HepG2 (cell line): ENCODE measurements at regions not wholly inside any gene's neighbourhood (a gene's known extent, or its start where the extent isn't known, plus 50 kb on each side); places are given as distances from the start of the nearest gene placed in this dataset.

Source experiments
- ATAC-seq: fragments of 200-7000 bp; cut with Tn5 transposase; 3 replicates; pipeline ENCODE4 v1.9.1; 2020; ENCODE audit warnings: mild to moderate bottlenecking, moderate library complexity
- BruUV-seq: library from RNA; stranded (reverse); fragments of 400-500 nt; replicated peaks from 2 replicates; lab custom pipeline; 2021; lab: Mats Ljungman, UMichigan
- CTCF ChIA-PET: fragments of 300-600 bp; formaldehyde crosslinking; extraction: SDS; loops from one replicate; lab custom pipeline; 2021; ENCODE audit warnings: low total read pairs, inconsistent platforms, low intra/inter-chr PET ratio; lab: Yijun Ruan, JAX
- POLR2A ChIA-PET: fragments of 350-600 bp; sonication (Branson Sonifier 250); formaldehyde crosslinking; loops from one replicate; lab custom pipeline; 2020; ENCODE audit warnings: antibody characterized with exemption, inconsistent platforms; lab: Yijun Ruan, JAX
- DNase-seq: peaks from one replicate; pipeline ENCODE4 v3.0.0-alpha.2; 2015; ENCODE audit warnings: low spot score
- FAIRE-seq: peaks from 3 replicates; lab custom pipeline; 2011; peaks lifted over from hg19 to GRCh38; lab: Jason Lieb, UNC
- H2AFZ ChIP-seq: one replicate; pipeline ENCODE4 v1.6.1; 2011; ENCODE audit warnings: low read length, inconsistent platforms
- H3K27ac ChIP-seq: fragments of 300-600 bp; 3 replicates; pipeline ENCODE4 v1.8.0; 2011; ENCODE audit warnings: mixed run types, mild to moderate bottlenecking, mixed read lengths, low read length, inconsistent platforms; ENCODE audit not compliant: insufficient read depth; ENCODE audit errors: extremely low read length
- H3K27me3 ChIP-seq, 2 experiments: fragments of 200-600 bp in 1 of 2; 2 replicates in 1 of 2; 3 replicates in 1 of 2; pipeline versions ENCODE4 v1.6.0 to v1.8.0; 2011; ENCODE audit warnings: low read length in 2 of 2, mild to moderate bottlenecking in 2 of 2, moderate library complexity in 2 of 2, inconsistent platforms in 1 of 2; ENCODE audit not compliant: insufficient read depth in 2 of 2, control insufficient read depth in 1 of 2
- H3K36me3 ChIP-seq, 2 experiments: fragments of 200-600 bp in 1 of 2; replicated peaks in 1 of 2; 2 replicates in 1 of 2; 3 replicates in 1 of 2; pipeline versions ENCODE4 v1.5.1 to v1.8.0; 2011; ENCODE audit warnings: low read length in 2 of 2, inconsistent platforms in 1 of 2; ENCODE audit not compliant: insufficient read depth in 2 of 2, control insufficient read depth in 1 of 2
- H3K4me1 ChIP-seq: 2 replicates; pipeline ENCODE4 v1.5.1; 2012; ENCODE audit warnings: low read length, inconsistent platforms; ENCODE audit not compliant: insufficient read depth
- H3K4me2 ChIP-seq: 2 replicates; pipeline ENCODE4 v1.6.0; 2011; ENCODE audit warnings: low read depth, low read length, inconsistent platforms
- H3K4me3 ChIP-seq, 3 experiments: fragments of 200-600 bp in 1 of 3; sonication (generic), shearing (Covaris generic) in 1 of 3; replicated peaks in 1 of 3; 2 replicates each; pipeline ENCODE4 v1.5.1; 2011 to 2016; ENCODE audit warnings: low read length in 3 of 3, inconsistent platforms in 2 of 3, low read depth in 2 of 3, mild to moderate bottlenecking in 2 of 3, control low read depth in 1 of 3, mixed read lengths in 1 of 3; ENCODE audit not compliant: insufficient read depth in 1 of 3
- H3K79me2 ChIP-seq: one replicate; pipeline ENCODE4 v1.6.1; 2011; ENCODE audit warnings: low read length, inconsistent platforms; ENCODE audit not compliant: insufficient read depth
- H3K9ac ChIP-seq: 2 replicates; pipeline ENCODE4 v1.6.0; 2011; ENCODE audit warnings: mild to moderate bottlenecking, low read depth, low read length, inconsistent platforms; ENCODE audit not compliant: insufficient read depth
- H3K9me3 ChIP-seq: 2 replicates; pipeline ENCODE4 v1.5.1; 2012; ENCODE audit warnings: mild to moderate bottlenecking, low read length
- H4K20me1 ChIP-seq: 2 replicates; pipeline ENCODE4 v1.6.0; 2011; ENCODE audit warnings: inconsistent platforms, mild to moderate bottlenecking, low read length, moderate library complexity; ENCODE audit not compliant: insufficient read depth
- CBFB ChIP-seq: sonication (generic); formaldehyde crosslinking; IDR thresholded peaks from 2 replicates; pipeline ENCODE4 v1.4.0; 2020; ENCODE audit warnings: missing genetic modification reagents
- DMTF1 ChIP-seq: sonication (generic); formaldehyde crosslinking; IDR thresholded peaks from 2 replicates; pipeline ENCODE4 v1.4.0; 2020; ENCODE audit warnings: mild to moderate bottlenecking, missing genetic modification reagents
- HNF1A ChIP-seq, 2 experiments: sonication (generic) in 1 of 2; formaldehyde crosslinking in 1 of 2; IDR thresholded peaks; 2 replicates each; pipeline versions ENCODE4 v1.4.0 to v1.6.1; 2016 to 2020; ENCODE audit warnings: borderline replicate concordance in 1 of 2, low read depth in 1 of 2, mild to moderate bottlenecking in 1 of 2, missing genetic modification reagents in 1 of 2
- MBNL3 ChIP-seq: fragments of 250-450 bp; sonication (Bioruptor Pico); conservative IDR thresholded peaks from 2 replicates; pipeline ENCODE4 v1.8.0; 2022; ENCODE audit warnings: mild to moderate bottlenecking, inconsistent platforms
- POLR2AphosphoS2 ChIP-seq: IDR thresholded peaks from 2 replicates; pipeline ENCODE4 v1.6.1; 2011; ENCODE audit warnings: low read depth, low read length, improper control_type of control experiment
- RFXANK ChIP-seq: IDR thresholded peaks from 2 replicates; pipeline ENCODE4 v1.6.1; 2016
- ZFP37 ChIP-seq: sonication (generic); formaldehyde crosslinking; IDR thresholded peaks from 2 replicates; pipeline ENCODE4 v1.4.0; 2020; ENCODE audit warnings: missing genetic modification reagents, borderline replicate concordance
- ZNF235 ChIP-seq: sonication (generic); formaldehyde crosslinking; IDR thresholded peaks from 2 replicates; pipeline ENCODE4 v1.8.1; 2023; ENCODE audit warnings: mild to moderate bottlenecking, missing genetic modification reagents, borderline replicate concordance
- ZNF275 ChIP-seq: sonication (generic); formaldehyde crosslinking; IDR thresholded peaks from 2 replicates; pipeline ENCODE4 v1.8.0; 2022; ENCODE audit warnings: missing genetic modification reagents, mild to moderate bottlenecking, inconsistent platforms, borderline replicate concordance
- ZNF432 ChIP-seq: sonication (generic); formaldehyde crosslinking; IDR thresholded peaks from 2 replicates; pipeline ENCODE4 v1.5.0; 2020; ENCODE audit warnings: missing genetic modification reagents, mild to moderate bottlenecking, borderline replicate concordance
- WGBS: methylation state at CpG from one replicate; pipeline ENCODE4 v1.1.6; 2017; ENCODE audit warnings: low lambda C conversion rate; 5-methylcytosine and 5-hydroxymethylcytosine counted together
- in situ Hi-C: cut with HindIII; loops from 2 replicates; pipeline ENCODE4 v1.10.0; 2017; ENCODE audit warnings: low pct_unique_long_range_greater_than_20kb; ENCODE audit not compliant: extremely low pct_ligation_motif_present
- intact Hi-C: fragments of 100-400 bp; cut with micrococcal nuclease; formaldehyde crosslinking; loops from one replicate; pipeline ENCODE4 v1.10.0; 2022; ENCODE audit not compliant: unreplicated experiment

- FAIRE-seq: no peak
- no peak for TF ChIP-seq ZNF235 (CRISPR knock-in tag)
- no peak for TF ChIP-seq ZFP37
- TF ChIP-seq, all 625 proteins: peak for 0
- no peaks in the 10 kb centered on the region for H4K20me1 ChIP-seq
- CTCF ChIA-PET: no interaction called here
- ATAC-seq (no peak), DNase-seq (no peak)
- H3K79me2 ChIP-seq: no peaks in the 10 kb centered on the region
- in situ Hi-C loops (no loop called here), intact Hi-C loops (no loop called here)
- H3K9ac ChIP-seq: no peak overlapping the region
- H2AFZ ChIP-seq: no peak overlapping the region
- no TSS peak for BruUV-seq
- no peaks in the 10 kb centered on the region for H3K27me3 ChIP-seq
- H3K4me2 ChIP-seq: no peak overlapping the region
- POLR2A ChIA-PET: no interaction called here
- no peak overlapping the region for H3K27ac ChIP-seq
- no peaks in the 10 kb centered on the region for H3K36me3 ChIP-seq
- H3K9me3 ChIP-seq: no peaks in the 10 kb centered on the region
- WGBS: 78% methylated on average over 9 of the region's 9 CpGs
- peaks cover 5% of the 10 kb centered on the region; the same call in 1 of the 2 replicates for H3K4me1 ChIP-seq
- no peak overlapping the region for H3K4me3 ChIP-seq
These were observed 429.0 kb downstream of the LMO4 start for GRCh38 chr1:87757676-87758075.

- Histone ChIP-seq H4K20me1 (no peaks in the 10 kb centered on the region), H3K9ac (no peak overlapping the region), H3K4me2 (no peak overlapping the region), H2AFZ (no peak overlapping the region), H3K4me1 (no peaks in the 10 kb centered on the region), H3K27ac (no peak overlapping the region), H3K9me3 (no peaks in the 10 kb centered on the region), H3K27me3 (no peaks in the 10 kb centered on the region), H3K79me2 (no peaks in the 10 kb centered on the region), H3K36me3 (no peaks in the 10 kb centered on the region), H3K4me3 (no peak overlapping the region)
- FAIRE-seq: no peak
- no TSS peak for BruUV-seq
- ATAC-seq: no peak
- CTCF ChIA-PET: no interaction called here
- WGBS: 38% methylated on average over 4 of the region's 4 CpGs
- intact Hi-C loops (no loop called here), in situ Hi-C loops (no loop called here)
- DNase-seq: no peak
- POLR2A ChIA-PET: no interaction called here
- TF ChIP-seq POLR2AphosphoS2: no peak
- no peak for TF ChIP-seq ZNF275
- no peak for TF ChIP-seq ZNF432 (CRISPR knock-in tag)
- no peak for TF ChIP-seq RFXANK (CRISPR knock-in tag)
- no peak for TF ChIP-seq HNF1A (IDR thresholded peaks at IDR 0.05; ENCODE audit: low read depth)
- no peak for TF ChIP-seq HNF1A (CRISPR knock-in tag; IDR thresholded peaks at IDR 0.05; ENCODE audit: borderline replicate concordance)
- no peak for TF ChIP-seq CBFB (CRISPR knock-in tag)
- TF ChIP-seq DMTF1 (CRISPR knock-in tag): no peak
- TF ChIP-seq MBNL3 (CRISPR knock-in tag): no peak
These were observed 430.9 kb downstream of the LMO4 start for GRCh38 chr1:87759421-87760087.
